HCEC 1CT (cell line): ENCODE measurements at regions not wholly inside any gene's neighbourhood (a gene's known extent, or its start where the extent isn't known, plus 50 kb on each side); places are given as distances from the start of the nearest gene placed in this dataset.
"Not testable (repeated sequence)": the region's sequence is repeated elsewhere in the genome, so short reads cannot be mapped to it uniquely, and the experiment has no call there.

Experiments
- DNase-seq: peaks from one replicate; pipeline ENCODE4 v3.0.0-alpha.2; 2017

- DNase-seq, result no peak
These were observed 504.5 kb upstream of the GALNTL6 start for GRCh38 chr4:171308661-171309060.

- DNase-seq, result not testable (repeated sequence)
These were observed 515.0 kb upstream of the GALNTL6 start for GRCh38 chr4:171298048-171298718.

GRCh38 chr4:171288816-171289432 lies 524.3 kb upstream of the GALNTL6 start:
- no peak for DNase-seq

GRCh38 chr4:171281359-171281758 lies 531.8 kb upstream of the GALNTL6 start:
- DNase-seq, result no peak

GRCh38 chr4:171279131-171279530 lies 534.1 kb upstream of the GALNTL6 start:
- no peak for DNase-seq

GRCh38 chr4:171266671-171267070 lies 546.5 kb upstream of the GALNTL6 start:
- DNase-seq, result no peak

- no peak for DNase-seq
These were observed 547.9 kb upstream of the GALNTL6 start for GRCh38 chr4:171265190-171265818.

- DNase-seq, result no peak
These were observed 557.0 kb upstream of the GALNTL6 start for GRCh38 chr4:171256223-171256622.

- no peak for DNase-seq
These were observed 566.3 kb upstream of the GALNTL6 start for GRCh38 chr4:171246948-171247347.

- DNase-seq, result no peak
These were observed 570.4 kb upstream of the GALNTL6 start for GRCh38 chr4:171242831-171243230.

- DNase-seq, result no peak
These were observed 574.0 kb upstream of the GALNTL6 start for GRCh38 chr4:171239196-171239595.

- DNase-seq, result no peak
These were observed 577.7 kb upstream of the GALNTL6 start for GRCh38 chr4:171235521-171235920.

- DNase-seq, result not testable (repeated sequence)
These were observed 583.9 kb upstream of the GALNTL6 start for GRCh38 chr4:171229354-171229753.

- DNase-seq, result no peak
These were observed 592.0 kb upstream of the GALNTL6 start for GRCh38 chr4:171221181-171221580.

- DNase-seq, result no peak
These were observed 609.8 kb upstream of the GALNTL6 start for GRCh38 chr4:171203425-171203824.

GRCh38 chr4:171202908-171203307 lies 610.3 kb upstream of the GALNTL6 start:
- DNase-seq, result no peak

GRCh38 chr4:171186700-171187099 lies 626.5 kb upstream of the GALNTL6 start:
- DNase-seq, result no peak

- DNase-seq, result no peak
These were observed 632.1 kb upstream of the GALNTL6 start for GRCh38 chr4:171181090-171181489.

- no peak for DNase-seq
These were observed 642.5 kb upstream of the GALNTL6 start for GRCh38 chr4:171170671-171171070.

- no peak for DNase-seq
These were observed 643.8 kb upstream of the GALNTL6 start for GRCh38 chr4:171169396-171169795.

- no peak for DNase-seq
These were observed 650.7 kb upstream of the GALNTL6 start for GRCh38 chr4:171162478-171162877.

- no peak for DNase-seq
These were observed 655.6 kb upstream of the GALNTL6 start for GRCh38 chr4:171157462-171158082.

GRCh38 chr4:171142639-171143038 lies 670.6 kb upstream of the GALNTL6 start:
- DNase-seq, result no peak

GRCh38 chr4:171142045-171142444 lies 671.2 kb upstream of the GALNTL6 start:
- no peak for DNase-seq
